Mesodermal cell (in vitro differentiated cells): ENCODE measurements at regions not wholly inside any gene's neighbourhood (a gene's known extent, or its start where the extent isn't known, plus 50 kb on each side); places are given as distances from the start of the nearest gene placed in this dataset.

Experiments
- H3K27ac ChIP-seq: 2 replicates; pipeline ENCODE4 v1.7.0; 2013; ENCODE audit warnings: mild to moderate bottlenecking, low read depth, low read length, moderate library complexity; ENCODE audit not compliant: severe bottlenecking
- H3K36me3 ChIP-seq: 2 replicates; pipeline ENCODE4 v1.7.1; 2013; ENCODE audit warnings: mild to moderate bottlenecking, low read length, moderate library complexity; ENCODE audit not compliant: control insufficient read depth, insufficient read depth
- H3K4me1 ChIP-seq: one replicate; pipeline ENCODE4 v1.7.1; 2013; ENCODE audit warnings: mild to moderate bottlenecking, low read length; ENCODE audit not compliant: insufficient read depth, control insufficient read depth, poor library complexity, severe bottlenecking
- H3K4me3 ChIP-seq: 2 replicates; pipeline ENCODE4 v1.7.0; 2013; ENCODE audit warnings: low read length, control low read depth, mild to moderate bottlenecking; ENCODE audit not compliant: insufficient read depth, poor library complexity, severe bottlenecking; ENCODE audit errors: extremely low read depth
- H3K9me3 ChIP-seq: 2 replicates; pipeline ENCODE4 v1.7.1; 2013; ENCODE audit warnings: mild to moderate bottlenecking, low read length, moderate library complexity; ENCODE audit not compliant: control insufficient read depth
- WGBS, 2 experiments: methylation state at CpG; one replicate each; pipeline ENCODE4 v1.1.5; 2013; ENCODE audit warnings: missing lambda C conversion rate in 2 of 2; ENCODE audit not compliant: insufficient coverage in 2 of 2; 5-methylcytosine and 5-hydroxymethylcytosine counted together

- Histone ChIP-seq H3K27ac (no peak overlapping the region), H3K4me1 (no peaks in the 10 kb centered on the region), H3K4me3 (no peak overlapping the region), H3K9me3 (no peaks in the 10 kb centered on the region), H3K36me3 (no peaks in the 10 kb centered on the region)
- WGBS, 2 experiments = 88 to 89% methylated on average over 6 of the region's 9 CpGs
Observed at GRCh38 chr10:128792426-128793140, 666.4 kb upstream of the MKI67 start.

GRCh38 chr10:128793726-128794655 is 667.8 kb upstream of the MKI67 start:
- no peaks in the 10 kb centered on the region for H3K4me1 ChIP-seq
- 92 to 98% methylated on average over 9 to 10 of the region's 10 CpGs for WGBS, 2 experiments
- H3K4me3 ChIP-seq = no peak overlapping the region
- H3K36me3 ChIP-seq = no peaks in the 10 kb centered on the region
- no peak overlapping the region for H3K27ac ChIP-seq
- no peaks in the 10 kb centered on the region for H3K9me3 ChIP-seq

GRCh38 chr10:128796396-128796912 is 670.2 kb upstream of the MKI67 start:
- Histone ChIP-seq H3K9me3 (no peaks in the 10 kb centered on the region), H3K36me3 (no peaks in the 10 kb centered on the region), H3K4me3 (no peak overlapping the region), H3K27ac (no peak overlapping the region), H3K4me1 (no peaks in the 10 kb centered on the region)
- WGBS, 2 experiments = 93 to 100% methylated on average over 3 of the region's 3 CpGs

GRCh38 chr10:128802062-128802461 is 665.0 kb upstream of the MGMT start:
- Histone ChIP-seq H3K27ac (no peak overlapping the region), H3K36me3 (no peaks in the 10 kb centered on the region), H3K4me1 (no peaks in the 10 kb centered on the region), H3K4me3 (no peak overlapping the region), H3K9me3 (no peaks in the 10 kb centered on the region)
- WGBS, 2 experiments = 88 to 96% methylated on average over 1 to 4 of the region's 4 CpGs

- Histone ChIP-seq H3K4me1 (no peaks in the 10 kb centered on the region), H3K27ac (no peak overlapping the region), H3K4me3 (no peak overlapping the region), H3K9me3 (no peaks in the 10 kb centered on the region), H3K36me3 (no peaks in the 10 kb centered on the region)
- 66 to 73% methylated on average over 5 to 7 of the region's 8 CpGs for WGBS, 2 experiments
Observed at GRCh38 chr10:128803790-128804189, 663.3 kb upstream of the MGMT start.

- WGBS, 2 experiments = 88 to 97% methylated on average over 2 of the region's 2 CpGs
- Histone ChIP-seq H3K27ac (no peak overlapping the region), H3K4me3 (no peak overlapping the region), H3K36me3 (no peaks in the 10 kb centered on the region), H3K4me1 (no peaks in the 10 kb centered on the region), H3K9me3 (no peaks in the 10 kb centered on the region)
Observed at GRCh38 chr10:128804411-128804810, 662.6 kb upstream of the MGMT start.

GRCh38 chr10:128808921-128809440 is 658.1 kb upstream of the MGMT start:
- no peak overlapping the region for H3K27ac ChIP-seq
- no peaks in the 10 kb centered on the region for H3K36me3 ChIP-seq
- H3K4me1 ChIP-seq = no peaks in the 10 kb centered on the region
- H3K4me3 ChIP-seq = no peak overlapping the region
- no peaks in the 10 kb centered on the region for H3K9me3 ChIP-seq
- 88 to 92% methylated on average over 4 of the region's 4 CpGs for WGBS, 2 experiments

GRCh38 chr10:128811511-128811910 is 655.5 kb upstream of the MGMT start:
- Histone ChIP-seq H3K9me3 (no peaks in the 10 kb centered on the region), H3K4me3 (no peak overlapping the region), H3K27ac (no peak overlapping the region), H3K4me1 (no peaks in the 10 kb centered on the region), H3K36me3 (no peaks in the 10 kb centered on the region)
- 90 to 96% methylated on average over 7 to 8 of the region's 10 CpGs for WGBS, 2 experiments

GRCh38 chr10:128812000-128812399 is 655.0 kb upstream of the MGMT start:
- Histone ChIP-seq H3K27ac (no peak overlapping the region), H3K4me3 (no peak overlapping the region), H3K36me3 (no peaks in the 10 kb centered on the region), H3K9me3 (no peaks in the 10 kb centered on the region), H3K4me1 (no peaks in the 10 kb centered on the region)
- WGBS, 2 experiments = 87 to 88% methylated on average over 15 of the region's 15 CpGs

GRCh38 chr10:128813574-128813973 is 653.5 kb upstream of the MGMT start:
- 78 to 89% methylated on average over 3 of the region's 3 CpGs for WGBS, 2 experiments
- Histone ChIP-seq H3K4me1 (no peaks in the 10 kb centered on the region), H3K36me3 (no peaks in the 10 kb centered on the region), H3K27ac (no peak overlapping the region), H3K9me3 (no peaks in the 10 kb centered on the region), H3K4me3 (no peak overlapping the region)
